Vagina (tissue), 2 donors: ENCODE measurements at regions not wholly inside any gene's neighbourhood (a gene's known extent, or its start where the extent isn't known, plus 50 kb on each side); places are given as distances from the start of the nearest gene placed in this dataset.

Experiments
- CTCF ChIP-seq, 3 experiments: fragments of 450-650 bp in 2 of 3; fragments of 200-600 bp in 1 of 3; sonication (generic) in 1 of 3; IDR thresholded peaks; one replicate each; pipeline ENCODE4 v1.5.1; 2017 to 2019; ENCODE audit warnings: antibody characterized with exemption in 3 of 3, mild to moderate bottlenecking in 2 of 3, moderate library complexity in 2 of 3
- POLR2A ChIP-seq, 2 donors: fragments of 450-650 bp; IDR thresholded peaks; one replicate each; pipeline ENCODE4 v1.6.1; 2017; ENCODE audit warnings: antibody characterized with exemption in 2 of 2, mild to moderate bottlenecking in 2 of 2, moderate library complexity in 2 of 2

- TF ChIP-seq CTCF (IDR thresholded peaks at IDR 0.05), result no peak
- TF ChIP-seq POLR2A (IDR thresholded peaks at IDR 0.05), result no peak
Observed at GRCh38 chr12:41972196-41972595, 172.5 kb downstream of the GXYLT1 start.
